HuH-7.5 (cell line): ENCODE measurements at regions not wholly inside any gene's neighbourhood (a gene's known extent, or its start where the extent isn't known, plus 50 kb on each side); places are given as distances from the start of the nearest gene placed in this dataset.
"Not testable (repeated sequence)": the region's sequence is repeated elsewhere in the genome, so short reads cannot be mapped to it uniquely, and the experiment has no call there.

ENCODE experiments used
- DNase-seq: peaks from one replicate; pipeline ENCODE4 v3.0.0; 2011; ENCODE audit warnings: low spot score

- DNase-seq: no peak
These were observed 148.3 kb upstream of the NXPH2 start for GRCh38 chr2:138928374-138929021.

GRCh38 chr2:138922973-138923563, 142.9 kb upstream of the NXPH2 start:
- DNase-seq: no peak

- peak; percentile 31 for DNase-seq
These were observed 139.0 kb upstream of the NXPH2 start for GRCh38 chr2:138919120-138919747.

- no peak for DNase-seq
These were observed 130.2 kb upstream of the NXPH2 start for GRCh38 chr2:138910427-138910826.

- DNase-seq: no peak
These were observed 126.4 kb upstream of the NXPH2 start for GRCh38 chr2:138906549-138906948.

GRCh38 chr2:138902239-138902871, 122.2 kb upstream of the NXPH2 start:
- DNase-seq: no peak

GRCh38 chr2:138901530-138901929, 121.3 kb upstream of the NXPH2 start:
- no peak for DNase-seq

- DNase-seq: no peak
These were observed 118.7 kb upstream of the NXPH2 start for GRCh38 chr2:138898855-138899254.

GRCh38 chr2:138897274-138897673, 117.1 kb upstream of the NXPH2 start:
- no peak for DNase-seq

- no peak for DNase-seq
These were observed 113.6 kb upstream of the NXPH2 start for GRCh38 chr2:138893746-138894145.

- DNase-seq: no peak
These were observed 100.9 kb upstream of the NXPH2 start for GRCh38 chr2:138881126-138881525.

GRCh38 chr2:138879931-138880330, 99.7 kb upstream of the NXPH2 start:
- DNase-seq: no peak

GRCh38 chr2:138877421-138877820, 97.2 kb upstream of the NXPH2 start:
- no peak for DNase-seq

- DNase-seq: no peak
These were observed 94.1 kb upstream of the NXPH2 start for GRCh38 chr2:138874251-138874650.

GRCh38 chr2:138872116-138872515, 91.9 kb upstream of the NXPH2 start:
- not testable (repeated sequence) for DNase-seq

- DNase-seq: no peak
These were observed 91.1 kb upstream of the NXPH2 start for GRCh38 chr2:138871312-138871711.

- no peak for DNase-seq
These were observed 87.2 kb upstream of the NXPH2 start for GRCh38 chr2:138867341-138867740.

GRCh38 chr2:138866797-138867196, 86.6 kb upstream of the NXPH2 start:
- no peak for DNase-seq

GRCh38 chr2:138853761-138854160, 73.6 kb upstream of the NXPH2 start:
- DNase-seq: no peak

GRCh38 chr2:138853296-138853695, 73.1 kb upstream of the NXPH2 start:
- no peak for DNase-seq

- DNase-seq: peak; percentile 26
These were observed 66.1 kb upstream of the NXPH2 start for GRCh38 chr2:138846216-138846821.

- DNase-seq: no peak
These were observed 62.2 kb upstream of the NXPH2 start for GRCh38 chr2:138842341-138842740.

GRCh38 chr2:138841459-138841858, 61.3 kb upstream of the NXPH2 start:
- DNase-seq: no peak
